Liver (tissue), 8 donors: ENCODE measurements at regions not wholly inside any gene's neighbourhood (a gene's known extent, or its start where the extent isn't known, plus 50 kb on each side); places are given as distances from the start of the nearest gene placed in this dataset.

Experiments used
- DNase-seq: peaks from one replicate; pipeline ENCODE4 v3.0.0-alpha.2; 2017; ENCODE audit warnings: low spot score
- H3K27ac ChIP-seq, 2 donors: one replicate each; pipeline ENCODE4 v1.7.0; 2013; ENCODE audit warnings: inconsistent platforms in 2 of 2, low read length in 2 of 2, control low read depth in 1 of 2, low read depth in 1 of 2, mild to moderate bottlenecking in 1 of 2
- H3K27me3 ChIP-seq, 4 donors: one replicate each; pipeline versions ENCODE4 v1.6.1 to v1.7.0; 2013; ENCODE audit warnings: low read length in 3 of 4, inconsistent platforms in 1 of 4, mild to moderate bottlenecking in 1 of 4, moderate library complexity in 1 of 4; ENCODE audit not compliant: control insufficient read depth in 4 of 4, insufficient read depth in 4 of 4
- H3K36me3 ChIP-seq, 4 donors: one replicate each; pipeline versions ENCODE4 v1.6.1 to v1.7.0; 2013; ENCODE audit warnings: low read length in 3 of 4, mild to moderate bottlenecking in 3 of 4, low read depth in 1 of 4, moderate library complexity in 1 of 4; ENCODE audit not compliant: control insufficient read depth in 4 of 4, insufficient read depth in 3 of 4
- H3K4me1 ChIP-seq, 4 donors: one replicate each; pipeline versions ENCODE4 v1.6.1 to v1.7.0; 2013; ENCODE audit warnings: low read length in 3 of 4, mild to moderate bottlenecking in 3 of 4, moderate library complexity in 1 of 4; ENCODE audit not compliant: control insufficient read depth in 4 of 4, insufficient read depth in 4 of 4
- H3K4me3 ChIP-seq, 3 donors: one replicate each; pipeline versions ENCODE4 v1.6.1 to v1.7.0; 2013; ENCODE audit warnings: low read length in 3 of 3, control low read depth in 1 of 3, low read depth in 1 of 3, mild to moderate bottlenecking in 1 of 3
- H3K9ac ChIP-seq, 2 donors: one replicate each; pipeline ENCODE4 v1.7.0; 2013; ENCODE audit warnings: low read length in 2 of 2, mild to moderate bottlenecking in 2 of 2, moderate library complexity in 2 of 2, control low read depth in 1 of 2, low read depth in 1 of 2
- H3K9me3 ChIP-seq, 4 donors: one replicate each; pipeline versions ENCODE4 v1.6.1 to v1.7.0; 2013; ENCODE audit warnings: low read length in 3 of 4; ENCODE audit not compliant: control insufficient read depth in 4 of 4
- FOXA1 ChIP-seq: IDR thresholded peaks from 2 replicates; pipeline ENCODE4 v1.6.1; 2016; ENCODE audit warnings: antibody characterized with exemption
- FOXA2 ChIP-seq: IDR thresholded peaks from 2 replicates; pipeline ENCODE4 v1.6.1; 2016; ENCODE audit warnings: antibody characterized with exemption
- GABPA ChIP-seq, 2 donors: IDR thresholded peaks in 1 of 2; conservative IDR thresholded peaks in 1 of 2; 2 replicates each; pipeline ENCODE4 v1.6.1; 2016; ENCODE audit warnings: antibody characterized with exemption in 2 of 2, mild to moderate bottlenecking in 1 of 2, moderate library complexity in 1 of 2
- HNF4G ChIP-seq: IDR thresholded peaks from 2 replicates; pipeline ENCODE4 v1.6.1; 2016; ENCODE audit warnings: antibody characterized with exemption
- JUND ChIP-seq, 2 donors: IDR thresholded peaks; 2 replicates each; pipeline ENCODE4 v1.6.1; 2016; ENCODE audit warnings: antibody characterized with exemption in 2 of 2
- NR2F2 ChIP-seq: IDR thresholded peaks from 2 replicates; pipeline ENCODE4 v1.6.1; 2016; ENCODE audit warnings: antibody characterized with exemption
- RAD21 ChIP-seq, 2 donors: IDR thresholded peaks; 2 replicates each; pipeline ENCODE4 v1.6.1; 2016; ENCODE audit warnings: antibody characterized with exemption in 2 of 2, mild to moderate bottlenecking in 2 of 2
- RXRA ChIP-seq, 2 donors: IDR thresholded peaks; 2 replicates each; pipeline ENCODE4 v1.6.1; 2017 to 2018; ENCODE audit warnings: antibody characterized with exemption in 2 of 2, mild to moderate bottlenecking in 1 of 2
- SP1 ChIP-seq: IDR thresholded peaks from 2 replicates; pipeline ENCODE4 v1.6.1; 2018; ENCODE audit warnings: antibody characterized with exemption, mild to moderate bottlenecking
- TAF1 ChIP-seq: conservative IDR thresholded peaks from 2 replicates; pipeline ENCODE4 v1.6.1; 2016; ENCODE audit warnings: antibody characterized with exemption, mild to moderate bottlenecking
- YY1 ChIP-seq: IDR thresholded peaks from 2 replicates; pipeline ENCODE4 v1.6.1; 2016; ENCODE audit warnings: antibody characterized with exemption, mild to moderate bottlenecking
- WGBS: extraction: QIAGEN DNeasy Blood & Tissue Kit; methylation state at CpG from one replicate; pipeline ENCODE4 v1.1.7; 2013; 5-methylcytosine and 5-hydroxymethylcytosine counted together
- TF ChIP-seq, protein P1 (sequence below): fragments of 150-350 bp; IDR thresholded peaks from 2 replicates; pipeline ENCODE4 v1.5.1; 2017; ENCODE audit warnings: improper control_type of control experiment, low read depth, low read length; ENCODE audit not compliant: missing input control
- TF ChIP-seq, protein P2 (sequence below): IDR thresholded peaks from 2 replicates; pipeline ENCODE4 v1.6.1; 2016; ENCODE audit warnings: antibody characterized with exemption
- TF ChIP-seq, protein P3 (sequence below): IDR thresholded peaks from 2 replicates; pipeline ENCODE4 v1.6.1; 2016; ENCODE audit warnings: antibody characterized with exemption
- TF ChIP-seq, protein P4 (sequence below): IDR thresholded peaks from 2 replicates; pipeline ENCODE4 v1.6.1; 2016; ENCODE audit warnings: antibody characterized with exemption, mild to moderate bottlenecking
- TF ChIP-seq, protein P5 (sequence below): IDR thresholded peaks from 2 replicates; pipeline ENCODE4 v1.6.1; 2016; ENCODE audit warnings: antibody characterized with exemption
- donor health status: healthy.
- donor health status: healthy.
- donor health status: healthy.
- donor health status: healthy.
- donor health status: healthy.

DNA sequence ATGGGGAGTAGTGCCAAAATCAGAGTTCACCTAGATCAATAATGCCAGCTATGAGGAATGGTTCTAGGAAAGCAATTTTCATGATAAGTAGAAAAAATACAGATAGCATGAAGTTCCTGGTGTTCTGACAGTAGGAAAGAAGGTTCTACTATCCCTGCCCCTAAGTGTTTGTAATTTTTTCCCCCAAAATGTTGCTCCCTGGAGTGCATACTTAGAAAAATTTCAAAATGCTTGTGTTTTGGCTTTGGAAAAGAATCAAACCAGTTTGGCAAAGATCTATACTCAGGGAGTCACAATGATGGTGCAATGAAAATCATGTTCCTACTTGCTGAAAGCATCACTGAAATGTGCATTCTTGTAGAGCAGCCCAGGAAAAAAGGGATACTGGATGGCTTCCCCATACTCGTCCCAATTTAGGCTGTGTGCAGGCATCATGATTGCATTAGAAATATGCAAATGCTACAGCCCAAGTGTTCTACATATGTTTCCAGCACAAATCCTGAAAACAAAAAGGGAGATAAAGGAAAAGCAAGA, 74.7 kb downstream of the LPAR4 start:
- Histone ChIP-seq H3K4me3 (no peak overlapping the region), H3K27ac (no peak overlapping the region), H3K4me1 (no peaks in the 10 kb centered on the region), H3K9me3 (no peaks in the 10 kb centered on the region), H3K36me3 (no peaks in the 10 kb centered on the region), H3K9ac (no peak overlapping the region), H3K27me3 (peaks cover 0 to 4% (median 0%) of the 10 kb centered on the region in 4 donors)
- WGBS, result 52% methylated on average over 1 of the region's 1 CpG
- no peak for DNase-seq
- TF ChIP-seq, protein P1, sequence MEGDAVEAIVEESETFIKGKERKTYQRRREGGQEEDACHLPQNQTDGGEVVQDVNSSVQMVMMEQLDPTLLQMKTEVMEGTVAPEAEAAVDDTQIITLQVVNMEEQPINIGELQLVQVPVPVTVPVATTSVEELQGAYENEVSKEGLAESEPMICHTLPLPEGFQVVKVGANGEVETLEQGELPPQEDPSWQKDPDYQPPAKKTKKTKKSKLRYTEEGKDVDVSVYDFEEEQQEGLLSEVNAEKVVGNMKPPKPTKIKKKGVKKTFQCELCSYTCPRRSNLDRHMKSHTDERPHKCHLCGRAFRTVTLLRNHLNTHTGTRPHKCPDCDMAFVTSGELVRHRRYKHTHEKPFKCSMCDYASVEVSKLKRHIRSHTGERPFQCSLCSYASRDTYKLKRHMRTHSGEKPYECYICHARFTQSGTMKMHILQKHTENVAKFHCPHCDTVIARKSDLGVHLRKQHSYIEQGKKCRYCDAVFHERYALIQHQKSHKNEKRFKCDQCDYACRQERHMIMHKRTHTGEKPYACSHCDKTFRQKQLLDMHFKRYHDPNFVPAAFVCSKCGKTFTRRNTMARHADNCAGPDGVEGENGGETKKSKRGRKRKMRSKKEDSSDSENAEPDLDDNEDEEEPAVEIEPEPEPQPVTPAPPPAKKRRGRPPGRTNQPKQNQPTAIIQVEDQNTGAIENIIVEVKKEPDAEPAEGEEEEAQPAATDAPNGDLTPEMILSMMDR, result no peak
- TF ChIP-seq TAF1 (no peak), JUND (IDR thresholded peaks at IDR 0.05) (no peak)

DNA sequence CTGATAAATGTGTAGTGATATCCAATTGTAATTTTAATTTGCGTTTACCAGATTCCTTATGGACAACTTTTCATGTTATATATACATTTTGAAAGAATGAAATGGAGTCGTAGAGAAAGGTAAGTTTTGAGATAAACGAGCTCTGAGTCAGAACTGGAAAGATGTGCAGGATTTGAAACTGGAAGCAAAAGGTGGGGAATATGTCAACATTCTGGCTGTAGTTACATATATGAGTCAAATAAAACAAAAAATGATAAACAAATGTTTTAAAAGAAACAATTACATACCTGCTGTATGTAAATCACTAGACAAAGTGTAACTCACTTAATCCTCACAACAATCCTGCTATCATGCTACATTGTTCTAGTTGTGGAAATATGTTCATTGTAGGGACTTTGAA, 84.0 kb downstream of the LPAR4 start:
- WGBS, result 66% methylated on average over 3 of the region's 3 CpGs
- H3K9me3 ChIP-seq, result no peaks in the 10 kb centered on the region
- H3K4me3 ChIP-seq, result no peak overlapping the region
- TF ChIP-seq TAF1 (no peak), HNF4G (no peak), RAD21 (IDR thresholded peaks at IDR 0.05) (no peak), JUND (IDR thresholded peaks at IDR 0.05) (no peak), SP1 (no peak), FOXA2 (no peak), NR2F2 (no peak)
- TF ChIP-seq, protein P2, sequence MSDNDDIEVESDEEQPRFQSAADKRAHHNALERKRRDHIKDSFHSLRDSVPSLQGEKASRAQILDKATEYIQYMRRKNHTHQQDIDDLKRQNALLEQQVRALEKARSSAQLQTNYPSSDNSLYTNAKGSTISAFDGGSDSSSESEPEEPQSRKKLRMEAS, result no peak
- H3K27ac ChIP-seq, result no peak overlapping the region
- H3K4me1 ChIP-seq, result no peaks in the 10 kb centered on the region
- no peak for DNase-seq
- H3K9ac ChIP-seq, result no peak overlapping the region
- H3K36me3 ChIP-seq, result no peaks in the 10 kb centered on the region
- H3K27me3 ChIP-seq, result no peaks in the 10 kb centered on the region

DNA sequence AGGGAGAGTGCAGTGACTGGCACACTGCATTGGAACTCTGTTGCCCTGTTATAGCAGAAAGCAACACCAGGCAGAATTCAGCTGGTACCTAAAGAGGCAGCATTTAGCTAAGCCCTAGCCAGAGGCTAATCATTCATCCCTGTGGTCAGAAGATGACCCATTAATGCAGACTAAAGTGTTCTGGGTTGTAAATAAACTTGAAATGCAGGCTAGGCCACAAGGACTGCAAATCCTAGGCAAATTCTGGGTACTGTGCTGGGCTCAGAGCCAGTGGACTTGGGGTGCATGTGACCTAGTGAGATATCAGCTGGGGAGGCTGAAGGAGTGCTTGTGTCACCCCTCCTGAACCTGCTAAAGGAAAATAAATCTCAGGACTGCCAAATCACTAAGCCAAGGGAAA, 91.2 kb downstream of the LPAR4 start:
- Histone ChIP-seq H3K4me1 (no peaks in the 10 kb centered on the region), H3K4me3 (no peak overlapping the region), H3K27ac (no peak overlapping the region), H3K27me3 (no peaks in the 10 kb centered on the region), H3K36me3 (no peaks in the 10 kb centered on the region), H3K9ac (no peak overlapping the region), H3K9me3 (no peaks in the 10 kb centered on the region)
- TF ChIP-seq GABPA (IDR thresholded peaks at IDR 0.05 in 1 of 2, conservative IDR thresholded peaks at IDR 0.05 in 1 of 2), result no peak
- TF ChIP-seq, protein P3, sequence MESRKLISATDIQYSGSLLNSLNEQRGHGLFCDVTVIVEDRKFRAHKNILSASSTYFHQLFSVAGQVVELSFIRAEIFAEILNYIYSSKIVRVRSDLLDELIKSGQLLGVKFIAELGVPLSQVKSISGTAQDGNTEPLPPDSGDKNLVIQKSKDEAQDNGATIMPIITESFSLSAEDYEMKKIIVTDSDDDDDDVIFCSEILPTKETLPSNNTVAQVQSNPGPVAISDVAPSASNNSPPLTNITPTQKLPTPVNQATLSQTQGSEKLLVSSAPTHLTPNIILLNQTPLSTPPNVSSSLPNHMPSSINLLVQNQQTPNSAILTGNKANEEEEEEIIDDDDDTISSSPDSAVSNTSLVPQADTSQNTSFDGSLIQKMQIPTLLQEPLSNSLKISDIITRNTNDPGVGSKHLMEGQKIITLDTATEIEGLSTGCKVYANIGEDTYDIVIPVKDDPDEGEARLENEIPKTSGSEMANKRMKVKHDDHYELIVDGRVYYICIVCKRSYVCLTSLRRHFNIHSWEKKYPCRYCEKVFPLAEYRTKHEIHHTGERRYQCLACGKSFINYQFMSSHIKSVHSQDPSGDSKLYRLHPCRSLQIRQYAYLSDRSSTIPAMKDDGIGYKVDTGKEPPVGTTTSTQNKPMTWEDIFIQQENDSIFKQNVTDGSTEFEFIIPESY, result no peak
- no peak for TF ChIP-seq JUND (IDR thresholded peaks at IDR 0.05)
- TF ChIP-seq RXRA (IDR thresholded peaks at IDR 0.05), result no peak
- no peak for TF ChIP-seq SP1
- TF ChIP-seq, protein P4, sequence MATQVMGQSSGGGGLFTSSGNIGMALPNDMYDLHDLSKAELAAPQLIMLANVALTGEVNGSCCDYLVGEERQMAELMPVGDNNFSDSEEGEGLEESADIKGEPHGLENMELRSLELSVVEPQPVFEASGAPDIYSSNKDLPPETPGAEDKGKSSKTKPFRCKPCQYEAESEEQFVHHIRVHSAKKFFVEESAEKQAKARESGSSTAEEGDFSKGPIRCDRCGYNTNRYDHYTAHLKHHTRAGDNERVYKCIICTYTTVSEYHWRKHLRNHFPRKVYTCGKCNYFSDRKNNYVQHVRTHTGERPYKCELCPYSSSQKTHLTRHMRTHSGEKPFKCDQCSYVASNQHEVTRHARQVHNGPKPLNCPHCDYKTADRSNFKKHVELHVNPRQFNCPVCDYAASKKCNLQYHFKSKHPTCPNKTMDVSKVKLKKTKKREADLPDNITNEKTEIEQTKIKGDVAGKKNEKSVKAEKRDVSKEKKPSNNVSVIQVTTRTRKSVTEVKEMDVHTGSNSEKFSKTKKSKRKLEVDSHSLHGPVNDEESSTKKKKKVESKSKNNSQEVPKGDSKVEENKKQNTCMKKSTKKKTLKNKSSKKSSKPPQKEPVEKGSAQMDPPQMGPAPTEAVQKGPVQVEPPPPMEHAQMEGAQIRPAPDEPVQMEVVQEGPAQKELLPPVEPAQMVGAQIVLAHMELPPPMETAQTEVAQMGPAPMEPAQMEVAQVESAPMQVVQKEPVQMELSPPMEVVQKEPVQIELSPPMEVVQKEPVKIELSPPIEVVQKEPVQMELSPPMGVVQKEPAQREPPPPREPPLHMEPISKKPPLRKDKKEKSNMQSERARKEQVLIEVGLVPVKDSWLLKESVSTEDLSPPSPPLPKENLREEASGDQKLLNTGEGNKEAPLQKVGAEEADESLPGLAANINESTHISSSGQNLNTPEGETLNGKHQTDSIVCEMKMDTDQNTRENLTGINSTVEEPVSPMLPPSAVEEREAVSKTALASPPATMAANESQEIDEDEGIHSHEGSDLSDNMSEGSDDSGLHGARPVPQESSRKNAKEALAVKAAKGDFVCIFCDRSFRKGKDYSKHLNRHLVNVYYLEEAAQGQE, result no peak
- TF ChIP-seq FOXA1, result no peak
- TF ChIP-seq RAD21 (IDR thresholded peaks at IDR 0.05), result no peak
- TF ChIP-seq, protein P1, result no peak
- no peak for TF ChIP-seq HNF4G
- TF ChIP-seq, protein P5, sequence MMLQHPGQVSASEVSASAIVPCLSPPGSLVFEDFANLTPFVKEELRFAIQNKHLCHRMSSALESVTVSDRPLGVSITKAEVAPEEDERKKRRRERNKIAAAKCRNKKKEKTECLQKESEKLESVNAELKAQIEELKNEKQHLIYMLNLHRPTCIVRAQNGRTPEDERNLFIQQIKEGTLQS, result no peak
- TF ChIP-seq YY1, result no peak
- TF ChIP-seq, protein P2, result no peak
- no peak for TF ChIP-seq TAF1
- DNase-seq, result no peak
